ENCODE measurements at regions not wholly inside any gene's neighbourhood (a gene's known extent, or its start where the extent isn't known, plus 50 kb on each side); places are given as distances from the start of the nearest gene placed in this dataset.

DNA sequence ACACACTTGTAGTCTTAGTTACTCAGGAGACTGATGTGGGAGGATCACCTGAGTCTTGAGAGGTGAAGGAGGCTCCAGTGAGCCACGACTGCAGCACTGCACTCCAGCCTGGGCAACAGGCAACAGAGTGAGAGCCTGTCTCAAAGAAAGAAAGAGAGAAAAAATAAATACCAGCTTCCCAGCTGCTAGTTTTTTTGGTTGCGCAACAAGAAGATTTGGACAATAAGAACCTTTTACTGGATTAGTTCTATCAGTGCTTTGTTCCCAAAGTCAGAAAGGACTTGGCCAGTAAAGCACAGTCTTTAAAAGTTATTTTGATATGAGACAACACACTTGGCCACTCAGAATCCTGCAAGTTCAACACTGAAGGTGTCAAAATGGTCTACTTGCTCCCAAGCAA is 768.1 kb upstream of the LRFN5 start:
- Mint-ChIP-seq H3K27ac (no peak overlapping the region), H3K27me3 (no peaks in the 10 kb centered on the region), H3K4me1 (ENCODE audit: low read depth) (no peaks in the 10 kb centered on the region), H3K4me3 (ENCODE audit: low read depth) (no peak overlapping the region), H3K36me3 (ENCODE audit: insufficient read depth) (no peaks in the 10 kb centered on the region), H3K9me3 (ENCODE audit: low read depth) (no peaks in the 10 kb centered on the region)
- TF ChIP-seq, protein P1, sequence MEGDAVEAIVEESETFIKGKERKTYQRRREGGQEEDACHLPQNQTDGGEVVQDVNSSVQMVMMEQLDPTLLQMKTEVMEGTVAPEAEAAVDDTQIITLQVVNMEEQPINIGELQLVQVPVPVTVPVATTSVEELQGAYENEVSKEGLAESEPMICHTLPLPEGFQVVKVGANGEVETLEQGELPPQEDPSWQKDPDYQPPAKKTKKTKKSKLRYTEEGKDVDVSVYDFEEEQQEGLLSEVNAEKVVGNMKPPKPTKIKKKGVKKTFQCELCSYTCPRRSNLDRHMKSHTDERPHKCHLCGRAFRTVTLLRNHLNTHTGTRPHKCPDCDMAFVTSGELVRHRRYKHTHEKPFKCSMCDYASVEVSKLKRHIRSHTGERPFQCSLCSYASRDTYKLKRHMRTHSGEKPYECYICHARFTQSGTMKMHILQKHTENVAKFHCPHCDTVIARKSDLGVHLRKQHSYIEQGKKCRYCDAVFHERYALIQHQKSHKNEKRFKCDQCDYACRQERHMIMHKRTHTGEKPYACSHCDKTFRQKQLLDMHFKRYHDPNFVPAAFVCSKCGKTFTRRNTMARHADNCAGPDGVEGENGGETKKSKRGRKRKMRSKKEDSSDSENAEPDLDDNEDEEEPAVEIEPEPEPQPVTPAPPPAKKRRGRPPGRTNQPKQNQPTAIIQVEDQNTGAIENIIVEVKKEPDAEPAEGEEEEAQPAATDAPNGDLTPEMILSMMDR (IDR thresholded peaks at IDR 0.05; ENCODE audit: unreplicated experiment), result no peak
- no peak for DNase-seq (ENCODE audit: low spot score, unreplicated experiment)

DNA sequence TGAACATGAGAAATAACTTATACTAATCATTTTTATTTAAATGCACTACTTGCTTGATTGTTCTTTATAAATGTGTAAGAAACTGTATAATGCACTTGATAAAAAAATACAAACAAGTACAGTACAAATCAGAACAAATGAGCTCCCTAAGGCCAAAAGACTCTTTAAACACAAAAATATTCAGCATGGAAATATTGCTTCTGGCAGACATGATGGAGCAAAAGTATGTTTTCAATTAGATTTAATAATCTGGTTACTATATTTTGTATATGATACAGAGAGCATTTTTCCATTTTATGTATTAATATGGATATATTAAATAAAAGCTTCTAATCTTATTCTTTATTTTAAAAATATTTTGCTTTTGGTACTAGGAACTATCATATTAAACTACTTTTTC is 800.2 kb upstream of the LRFN5 start:
- no peaks in the 10 kb centered on the region for H3K4me1 Mint-ChIP-seq (ENCODE audit: low read depth)
- DNase-seq (ENCODE audit: low spot score, unreplicated experiment), result no peak

DNA sequence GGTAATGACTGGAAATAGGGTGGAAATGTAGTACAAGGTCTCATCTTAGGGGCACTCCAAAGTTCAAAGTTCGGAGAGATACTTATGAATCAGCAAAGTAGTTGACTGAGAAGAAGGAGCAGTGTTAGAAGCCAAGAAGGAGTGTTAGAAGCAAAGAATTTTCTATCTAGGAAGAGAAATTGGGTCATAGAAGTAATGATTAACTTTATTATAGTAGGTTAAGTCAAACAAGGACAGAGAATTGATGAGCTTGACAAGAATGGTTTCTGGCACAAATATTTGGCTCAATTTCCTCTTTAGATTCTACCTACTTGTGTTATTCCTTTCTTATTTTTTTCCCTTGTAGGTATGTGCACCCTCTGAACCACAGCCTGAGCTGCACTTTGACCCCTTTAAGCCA is 810.5 kb upstream of the LRFN5 start:
- Mint-ChIP-seq H3K4me1 (ENCODE audit: low read depth) (no peaks in the 10 kb centered on the region), H3K27me3 (no peaks in the 10 kb centered on the region), H3K36me3 (ENCODE audit: insufficient read depth) (no peaks in the 10 kb centered on the region), H3K4me3 (ENCODE audit: low read depth) (no peak overlapping the region), H3K9me3 (ENCODE audit: low read depth) (no peaks in the 10 kb centered on the region), H3K27ac (no peak overlapping the region)
- no peak for DNase-seq (ENCODE audit: low spot score, unreplicated experiment)
- TF ChIP-seq, protein P1 (IDR thresholded peaks at IDR 0.05; ENCODE audit: unreplicated experiment), result no peak

More for the DNA sequence above, 800.2 kb upstream of the LRFN5 start:
- TF ChIP-seq, protein P1 (IDR thresholded peaks at IDR 0.05; ENCODE audit: unreplicated experiment), result no peak
- Mint-ChIP-seq H3K27me3 (no peaks in the 10 kb centered on the region), H3K4me3 (ENCODE audit: low read depth) (no peak overlapping the region), H3K27ac (no peak overlapping the region), H3K9me3 (ENCODE audit: low read depth) (no peaks in the 10 kb centered on the region), H3K36me3 (ENCODE audit: insufficient read depth) (no peaks in the 10 kb centered on the region)

DNA sequence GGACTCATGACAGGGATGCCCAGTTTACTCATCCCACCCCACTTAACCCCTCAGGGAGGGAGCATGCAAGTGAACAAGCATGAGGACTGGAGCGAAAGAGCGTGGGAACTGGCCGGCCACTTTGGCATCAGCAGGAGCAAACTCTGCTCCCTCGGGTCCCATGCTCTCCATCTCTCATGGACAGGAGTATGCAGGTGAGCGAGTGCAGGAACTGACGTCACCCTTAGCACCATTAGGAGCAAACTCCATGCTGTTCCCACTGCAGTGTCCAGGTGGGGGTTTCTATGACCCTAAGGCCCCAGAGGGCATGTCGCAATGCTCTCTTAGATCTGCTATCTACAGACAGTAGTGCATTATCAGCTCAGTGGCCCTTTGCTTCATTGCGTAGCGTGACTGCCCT is 821.8 kb upstream of the LRFN5 start:
- Mint-ChIP-seq H3K9me3 (ENCODE audit: low read depth) (no peaks in the 10 kb centered on the region), H3K27ac (no peak overlapping the region), H3K4me1 (ENCODE audit: low read depth) (peaks cover 6% of the 10 kb centered on the region), H3K27me3 (no peaks in the 10 kb centered on the region), H3K36me3 (ENCODE audit: insufficient read depth) (no peaks in the 10 kb centered on the region), H3K4me3 (ENCODE audit: low read depth) (no peak overlapping the region)
- no peak for DNase-seq (ENCODE audit: low spot score, unreplicated experiment)
- TF ChIP-seq, protein P1 (IDR thresholded peaks at IDR 0.05; ENCODE audit: unreplicated experiment), result no peak

DNA sequence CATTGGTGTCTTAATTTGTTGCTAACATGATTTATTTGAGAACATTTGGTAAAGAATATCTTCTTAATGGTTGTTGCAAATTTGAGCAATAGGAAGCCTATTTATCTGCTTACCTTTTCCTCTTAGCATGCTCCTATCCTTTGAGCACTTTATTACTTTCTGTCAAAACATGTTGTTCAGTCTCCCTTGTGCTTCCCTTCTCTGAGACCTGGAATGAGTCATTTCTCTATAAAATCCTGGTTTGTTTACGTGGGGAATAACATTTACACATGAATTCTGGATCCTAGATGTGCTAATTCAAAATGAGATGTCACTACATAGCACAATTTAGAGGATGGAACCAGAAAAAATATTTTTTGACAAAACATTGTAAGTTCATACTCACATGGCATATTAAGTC is 844.0 kb upstream of the LRFN5 start:
- Mint-ChIP-seq H3K9me3 (ENCODE audit: low read depth) (no peaks in the 10 kb centered on the region), H3K36me3 (ENCODE audit: insufficient read depth) (no peaks in the 10 kb centered on the region), H3K4me1 (ENCODE audit: low read depth) (no peaks in the 10 kb centered on the region), H3K27ac (no peak overlapping the region), H3K4me3 (ENCODE audit: low read depth) (no peak overlapping the region), H3K27me3 (peaks cover 2% of the 10 kb centered on the region)
- no peak for DNase-seq (ENCODE audit: low spot score, unreplicated experiment)
- TF ChIP-seq, protein P1 (IDR thresholded peaks at IDR 0.05; ENCODE audit: unreplicated experiment), result no peak

Data from progenitor cell of endocrine pancreas (in vitro differentiated cells).